Uterus (tissue), 3 donors: ENCODE measurements at regions not wholly inside any gene's neighbourhood (a gene's known extent, or its start where the extent isn't known, plus 50 kb on each side); places are given as distances from the start of the nearest gene placed in this dataset.

Experiments
- DNase-seq, 2 donors: peaks; one replicate each; pipeline ENCODE4 v3.0.0-alpha.2; 2019 to 2020
- H3K27ac ChIP-seq, 2 donors: fragments of 200-600 bp; sonication (generic); 1 replicate in 1 of 2; 2 replicates in 1 of 2; pipeline ENCODE4 v1.5.1; 2016 to 2018
- H3K27me3 ChIP-seq, 2 donors: fragments of 200-600 bp; sonication (generic); one replicate each; pipeline ENCODE4 v1.5.1; 2018 to 2019; ENCODE audit warnings: control low read depth in 1 of 2
- H3K36me3 ChIP-seq, 2 donors: fragments of 200-600 bp; sonication (generic); one replicate each; pipeline ENCODE4 v1.5.1; 2019; ENCODE audit warnings: control low read depth in 1 of 2
- H3K4me1 ChIP-seq, 2 donors: fragments of 200-600 bp; sonication (generic); one replicate each; pipeline ENCODE4 v1.5.1; 2018 to 2019; ENCODE audit warnings: control low read depth in 1 of 2
- H3K4me3 ChIP-seq, 2 donors: fragments of 200-600 bp; sonication (generic); 1 replicate in 1 of 2; 2 replicates in 1 of 2; pipeline ENCODE4 v1.5.1; 2018 to 2019; ENCODE audit warnings: mild to moderate bottlenecking in 1 of 2
- H3K9me3 ChIP-seq, 2 donors: fragments of 200-600 bp; sonication (generic); one replicate each; pipeline ENCODE4 v1.5.1; 2019; ENCODE audit warnings: control low read depth in 1 of 2
- POLR2A ChIP-seq, 2 donors: fragments of 450-650 bp; IDR thresholded peaks; one replicate each; pipeline ENCODE4 v1.6.1; 2016; ENCODE audit warnings: antibody characterized with exemption in 2 of 2, mild to moderate bottlenecking in 1 of 2, moderate library complexity in 1 of 2
- intact Hi-C: fragments of 100-400 bp; cut with DNase I; formaldehyde crosslinking; loops from one replicate; pipeline ENCODE4 v1.15.1; 2023; ENCODE audit warnings: low total_unique reads
- TF ChIP-seq, protein P1 (sequence below), 4 experiments: fragments of 200-600 bp in 2 of 4; fragments of 450-650 bp in 2 of 4; sonication (generic) in 2 of 4; IDR thresholded peaks; one replicate each; pipeline ENCODE4 v1.5.1; 2016 to 2019; ENCODE audit warnings: antibody characterized with exemption in 4 of 4, mild to moderate bottlenecking in 2 of 4, moderate library complexity in 1 of 4
- donor health status: DM: yes; HTN: yes; CAD: no.

DNA sequence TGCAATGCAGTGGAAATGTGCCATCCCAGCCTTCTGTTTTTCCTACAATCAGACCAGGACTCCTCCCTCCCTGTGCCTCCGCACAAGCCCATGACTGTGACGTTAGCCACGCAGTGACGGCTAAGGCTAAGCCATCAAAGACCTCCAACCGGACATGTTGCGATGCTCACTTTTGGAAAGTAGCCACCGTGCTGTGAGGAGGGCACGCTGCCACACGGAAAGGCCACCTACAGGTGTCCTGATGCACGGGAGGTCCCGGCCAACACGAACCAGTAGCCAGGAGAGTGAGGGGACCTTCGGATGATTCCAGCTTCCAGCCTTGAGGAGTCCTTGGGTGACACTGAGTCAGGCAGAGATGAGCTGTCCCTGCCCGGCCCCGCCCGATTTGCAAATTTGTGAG, 53.9 kb downstream of the FOXL1 start:
- H3K9me3 ChIP-seq, result no peaks in the 10 kb centered on the region
- no peaks in the 10 kb centered on the region for H3K27me3 ChIP-seq
- no peak overlapping the region for H3K4me3 ChIP-seq
- intact Hi-C loops, result no loop called here
- H3K27ac ChIP-seq, result no peak overlapping the region
- no peaks in the 10 kb centered on the region for H3K36me3 ChIP-seq
- DNase-seq, result no peak
- TF ChIP-seq, protein P1, sequence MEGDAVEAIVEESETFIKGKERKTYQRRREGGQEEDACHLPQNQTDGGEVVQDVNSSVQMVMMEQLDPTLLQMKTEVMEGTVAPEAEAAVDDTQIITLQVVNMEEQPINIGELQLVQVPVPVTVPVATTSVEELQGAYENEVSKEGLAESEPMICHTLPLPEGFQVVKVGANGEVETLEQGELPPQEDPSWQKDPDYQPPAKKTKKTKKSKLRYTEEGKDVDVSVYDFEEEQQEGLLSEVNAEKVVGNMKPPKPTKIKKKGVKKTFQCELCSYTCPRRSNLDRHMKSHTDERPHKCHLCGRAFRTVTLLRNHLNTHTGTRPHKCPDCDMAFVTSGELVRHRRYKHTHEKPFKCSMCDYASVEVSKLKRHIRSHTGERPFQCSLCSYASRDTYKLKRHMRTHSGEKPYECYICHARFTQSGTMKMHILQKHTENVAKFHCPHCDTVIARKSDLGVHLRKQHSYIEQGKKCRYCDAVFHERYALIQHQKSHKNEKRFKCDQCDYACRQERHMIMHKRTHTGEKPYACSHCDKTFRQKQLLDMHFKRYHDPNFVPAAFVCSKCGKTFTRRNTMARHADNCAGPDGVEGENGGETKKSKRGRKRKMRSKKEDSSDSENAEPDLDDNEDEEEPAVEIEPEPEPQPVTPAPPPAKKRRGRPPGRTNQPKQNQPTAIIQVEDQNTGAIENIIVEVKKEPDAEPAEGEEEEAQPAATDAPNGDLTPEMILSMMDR (IDR thresholded peaks at IDR 0.05), result no peak
- no peak for TF ChIP-seq POLR2A (IDR thresholded peaks at IDR 0.05)
- H3K4me1 ChIP-seq, result no peaks in the 10 kb centered on the region

DNA sequence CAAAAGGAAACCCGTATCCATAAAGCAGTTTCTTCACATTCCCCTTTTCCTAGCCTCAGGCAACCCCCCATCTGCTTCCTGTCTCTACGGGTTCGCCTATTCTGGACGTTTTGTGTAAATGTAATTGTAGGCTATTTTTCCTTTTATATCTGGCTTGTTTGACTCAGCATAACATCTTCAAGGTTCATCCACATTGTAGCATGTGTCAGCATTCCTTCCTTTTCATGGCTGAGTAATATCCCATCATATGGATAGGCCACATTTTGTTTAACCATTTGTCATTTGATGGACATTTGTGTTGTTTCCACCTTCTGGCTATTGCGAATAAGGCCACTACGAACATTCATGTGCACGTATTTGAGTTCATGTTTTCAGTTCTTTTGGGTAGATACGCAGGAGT, 54.6 kb downstream of the FOXL1 start:
- intact Hi-C loops, result no loop called here
- no peaks in the 10 kb centered on the region for H3K4me1 ChIP-seq
- no peak overlapping the region for H3K4me3 ChIP-seq
- no peak overlapping the region for H3K27ac ChIP-seq
- no peak for DNase-seq
- H3K27me3 ChIP-seq, result no peaks in the 10 kb centered on the region
- no peaks in the 10 kb centered on the region for H3K9me3 ChIP-seq
- no peak for TF ChIP-seq POLR2A (IDR thresholded peaks at IDR 0.05)
- TF ChIP-seq, protein P1 (IDR thresholded peaks at IDR 0.05), result no peak
- no peaks in the 10 kb centered on the region for H3K36me3 ChIP-seq

DNA sequence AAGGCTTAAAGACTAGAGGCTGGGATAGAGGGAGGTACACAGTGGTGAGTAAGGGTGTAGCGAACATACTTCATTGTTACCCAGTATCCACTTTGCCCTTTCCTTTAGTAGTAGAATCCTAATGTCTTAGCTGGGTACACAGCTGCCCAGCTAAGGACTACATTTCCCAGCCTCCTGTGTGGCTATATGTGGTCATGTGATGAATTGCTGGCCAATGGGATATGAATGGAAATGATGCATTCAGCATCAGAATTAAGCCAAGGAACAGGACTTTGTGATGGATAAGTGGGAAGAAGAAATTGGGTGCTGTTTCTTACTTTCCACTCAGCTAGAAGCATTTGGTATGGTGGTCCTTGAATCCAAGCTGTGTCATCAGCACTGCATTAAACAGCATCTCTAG, 55.9 kb downstream of the FOXL1 start:
- intact Hi-C loops, result no loop called here
- Histone ChIP-seq H3K27ac (no peak overlapping the region), H3K27me3 (no peaks in the 10 kb centered on the region), H3K4me3 (no peak overlapping the region), H3K4me1 (no peaks in the 10 kb centered on the region), H3K9me3 (no peaks in the 10 kb centered on the region), H3K36me3 (no peaks in the 10 kb centered on the region)
- TF ChIP-seq, protein P1 (IDR thresholded peaks at IDR 0.05), result no peak
- no peak for DNase-seq

DNA sequence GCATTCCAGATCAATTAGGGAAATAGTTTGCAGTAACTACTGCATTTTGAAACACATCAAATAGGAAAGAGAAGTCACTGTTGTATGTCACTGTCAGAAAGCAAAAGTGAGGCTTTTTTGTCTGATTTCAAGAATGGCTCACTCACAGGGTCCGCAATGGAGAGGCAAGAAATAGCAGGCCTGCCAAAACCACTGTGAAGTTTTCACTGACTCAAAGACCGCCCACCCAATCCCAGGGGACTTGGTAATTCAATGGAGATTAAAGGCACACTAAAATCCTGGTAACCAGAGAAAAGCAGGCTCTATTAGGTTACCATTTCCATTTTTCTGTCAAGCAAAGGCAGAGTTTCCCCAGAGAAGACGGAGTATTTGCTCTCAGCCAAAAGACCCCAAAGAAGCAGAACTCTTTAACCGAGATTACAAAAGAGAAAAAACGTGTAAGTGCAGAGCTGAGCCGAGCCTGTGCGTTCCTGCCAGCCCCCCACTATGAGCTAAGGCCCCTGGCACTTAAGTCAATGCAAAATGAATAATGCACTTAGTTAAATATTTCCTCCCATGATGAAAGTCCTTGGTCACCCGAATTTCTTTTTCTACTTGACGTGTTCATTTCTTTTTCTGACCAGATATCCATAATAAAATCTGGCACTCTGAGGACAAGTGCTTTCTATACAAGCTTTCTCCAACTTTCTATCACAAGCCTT, 57.0 kb downstream of the FOXL1 start:
- intact Hi-C loops, result no loop called here
- no peak for TF ChIP-seq POLR2A (IDR thresholded peaks at IDR 0.05)
- TF ChIP-seq, protein P1 (IDR thresholded peaks at IDR 0.05), result no peak
- H3K4me1 ChIP-seq, result no peaks in the 10 kb centered on the region

GRCh38 chr16:86635926-86636325, 57.6 kb downstream of the FOXL1 start:
- Histone ChIP-seq H3K27ac (no peak overlapping the region), H3K36me3 (no peaks in the 10 kb centered on the region), H3K27me3 (no peaks in the 10 kb centered on the region), H3K4me1 (no peaks in the 10 kb centered on the region), H3K9me3 (no peaks in the 10 kb centered on the region), H3K4me3 (no peak overlapping the region)
- DNase-seq, result no peak
- intact Hi-C loops, result no loop called here
- no peak for TF ChIP-seq POLR2A (IDR thresholded peaks at IDR 0.05)
- TF ChIP-seq, protein P1 (IDR thresholded peaks at IDR 0.05), result no peak

More for the DNA sequence above, 57.0 kb downstream of the FOXL1 start:
- no peaks in the 10 kb centered on the region for H3K27me3 ChIP-seq
- no peak for DNase-seq
- H3K36me3 ChIP-seq, result no peaks in the 10 kb centered on the region
- H3K4me3 ChIP-seq, result no peak overlapping the region
- no peaks in the 10 kb centered on the region for H3K9me3 ChIP-seq
- no peak overlapping the region for H3K27ac ChIP-seq
